SK-N-SH treated with all-trans-retinoic acid at 6 μM for 48 hours (cell line): ENCODE measurements at regions not wholly inside any gene's neighbourhood (a gene's known extent, or its start where the extent isn't known, plus 50 kb on each side); places are given as distances from the start of the nearest gene placed in this dataset.

Experiments used
- ATAC-seq: fragments of 200-7000 bp; cut with Tn5 transposase; 3 replicates; pipeline ENCODE4 v1.9.1; 2020; ENCODE audit warnings: mild to moderate bottlenecking, moderate library complexity
- ARNTL ChIP-seq: fragments of 450-650 bp; formaldehyde crosslinking; IDR thresholded peaks from 2 replicates; pipeline ENCODE4 v1.5.0; 2020; ENCODE audit warnings: low read depth, mild to moderate bottlenecking, moderate library complexity, borderline replicate concordance
- BACH2 ChIP-seq: fragments of 250-450 bp; sonication (Bioruptor Pico); IDR thresholded peaks from 2 replicates; pipeline ENCODE4 v1.9.0; 2021; ENCODE audit warnings: mild to moderate bottlenecking, borderline replicate concordance
- CSRNP3 ChIP-seq: fragments of 250-450 bp; sonication (Bioruptor Pico); IDR thresholded peaks from 2 replicates; pipeline ENCODE4 v1.5.1; 2021; ENCODE audit warnings: mild to moderate bottlenecking, moderate library complexity
- ESRRG ChIP-seq: fragments of 250-450 bp; sonication (Bioruptor Pico); IDR thresholded peaks from 2 replicates; pipeline ENCODE4 v1.6.1; 2021; ENCODE audit warnings: mild to moderate bottlenecking
- GLIS3 ChIP-seq: fragments of 250-450 bp; sonication (Bioruptor Pico); IDR thresholded peaks from 2 replicates; pipeline ENCODE4 v1.5.0; 2020; ENCODE audit warnings: mild to moderate bottlenecking, moderate library complexity
- ISL1 ChIP-seq: fragments of 250-450 bp; sonication (Bioruptor Pico); IDR thresholded peaks from 2 replicates; pipeline ENCODE4 v2.1.2; 2022; ENCODE audit warnings: mild to moderate bottlenecking, moderate library complexity
- OSR1 ChIP-seq: fragments of 250-450 bp; sonication (Bioruptor Pico); IDR thresholded peaks from 2 replicates; pipeline ENCODE4 v1.8.0; 2022; ENCODE audit warnings: moderate library complexity, mild to moderate bottlenecking, inconsistent platforms
- POU6F1 ChIP-seq: fragments of 250-450 bp; sonication (Bioruptor Pico); IDR thresholded peaks from 2 replicates; pipeline ENCODE4 v1.8.0; 2021; ENCODE audit warnings: low read depth, mild to moderate bottlenecking, moderate library complexity, borderline replicate concordance
- PPARA ChIP-seq: fragments of 250-450 bp; sonication (Bioruptor Pico); IDR thresholded peaks from 2 replicates; pipeline ENCODE4 v1.5.0; 2020; ENCODE audit warnings: mild to moderate bottlenecking, borderline replicate concordance
- RARB ChIP-seq: fragments of 250-450 bp; sonication (Bioruptor Pico); IDR thresholded peaks from 2 replicates; pipeline ENCODE4 v1.8.0; 2021; ENCODE audit warnings: mild to moderate bottlenecking, moderate library complexity
- SNAI2 ChIP-seq: fragments of 250-450 bp; sonication (Bioruptor Pico); IDR thresholded peaks from 2 replicates; pipeline ENCODE4 v1.5.0; 2020; ENCODE audit warnings: mild to moderate bottlenecking, moderate library complexity
- TCF4 ChIP-seq: fragments of 250-450 bp; sonication (Bioruptor Pico); IDR thresholded peaks from 2 replicates; pipeline ENCODE4 v1.8.0; 2021; ENCODE audit warnings: mild to moderate bottlenecking, moderate library complexity, borderline replicate concordance
- TOX ChIP-seq: fragments of 250-450 bp; sonication (Bioruptor Pico); IDR thresholded peaks from 2 replicates; pipeline ENCODE4 v1.8.0; 2021; ENCODE audit warnings: mild to moderate bottlenecking, moderate library complexity, borderline replicate concordance
- TSHZ2 ChIP-seq: fragments of 250-450 bp; sonication (Bioruptor Pico); IDR thresholded peaks from 2 replicates; pipeline ENCODE4 v1.5.0; 2020; ENCODE audit warnings: mild to moderate bottlenecking, moderate library complexity
- ZC3H10 ChIP-seq: fragments of 250-450 bp; sonication (Bioruptor Pico); IDR thresholded peaks from 2 replicates; pipeline ENCODE4 v1.5.1; 2021; ENCODE audit warnings: mild to moderate bottlenecking, moderate library complexity
- ZFP30 ChIP-seq: fragments of 450-650 bp; formaldehyde crosslinking; IDR thresholded peaks from 2 replicates; pipeline ENCODE4 v1.5.0; 2022; ENCODE audit warnings: mild to moderate bottlenecking, moderate library complexity
- ZNF565 ChIP-seq: fragments of 450-650 bp; formaldehyde crosslinking; conservative IDR thresholded peaks from 2 replicates; pipeline ENCODE4 v1.5.0; 2020; ENCODE audit warnings: low read depth, mild to moderate bottlenecking, moderate library complexity
- ZNF70 ChIP-seq: fragments of 450-650 bp; formaldehyde crosslinking; IDR thresholded peaks from 2 replicates; pipeline ENCODE4 v1.5.0; 2020; ENCODE audit warnings: mild to moderate bottlenecking, moderate library complexity
- TF ChIP-seq, protein P1 (sequence below): fragments of 250-450 bp; sonication (Bioruptor Pico); IDR thresholded peaks from 2 replicates; pipeline ENCODE4 v1.5.1; 2020; ENCODE audit warnings: low read depth, mild to moderate bottlenecking, moderate library complexity

GRCh38 chr14:28098856-28099255, 667.7 kb upstream of the FOXG1 start:
- no peak for ATAC-seq
- TF ChIP-seq, protein P1, sequence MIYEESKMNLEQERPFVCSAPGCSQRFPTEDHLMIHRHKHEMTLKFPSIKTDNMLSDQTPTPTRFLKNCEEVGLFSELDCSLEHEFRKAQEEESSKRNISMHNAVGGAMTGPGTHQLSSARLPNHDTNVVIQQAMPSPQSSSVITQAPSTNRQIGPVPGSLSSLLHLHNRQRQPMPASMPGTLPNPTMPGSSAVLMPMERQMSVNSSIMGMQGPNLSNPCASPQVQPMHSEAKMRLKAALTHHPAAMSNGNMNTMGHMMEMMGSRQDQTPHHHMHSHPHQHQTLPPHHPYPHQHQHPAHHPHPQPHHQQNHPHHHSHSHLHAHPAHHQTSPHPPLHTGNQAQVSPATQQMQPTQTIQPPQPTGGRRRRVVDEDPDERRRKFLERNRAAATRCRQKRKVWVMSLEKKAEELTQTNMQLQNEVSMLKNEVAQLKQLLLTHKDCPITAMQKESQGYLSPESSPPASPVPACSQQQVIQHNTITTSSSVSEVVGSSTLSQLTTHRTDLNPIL (CRISPR knock-in tag), result no peak
- TF ChIP-seq ZFP30 (CRISPR knock-in tag) (no peak), TCF4 (CRISPR knock-in tag) (peak; percentile 74; the same call in 1 of the 2 replicates), ZNF565 (CRISPR knock-in tag) (no peak), GLIS3 (CRISPR knock-in tag) (no peak)
- TF ChIP-seq, all 23 proteins: peak for 1

DNA sequence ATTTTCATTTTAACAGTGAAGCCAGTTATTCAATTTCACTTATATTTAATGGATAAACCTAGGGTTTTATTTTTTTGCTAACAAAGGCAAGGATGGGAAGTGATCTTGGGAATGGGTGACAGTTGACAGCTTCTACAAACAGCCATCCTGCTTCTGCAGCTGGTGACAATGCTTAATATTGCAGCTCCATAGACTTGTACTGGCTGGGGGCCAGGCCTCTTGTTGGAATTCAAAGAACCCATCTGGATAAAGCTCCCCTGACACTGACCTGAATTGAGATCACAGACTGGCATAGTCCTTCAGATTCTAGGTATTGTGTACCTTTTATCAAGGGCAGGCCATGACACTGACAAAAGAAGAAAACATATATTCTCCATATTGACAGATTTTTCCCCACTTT, 664.6 kb upstream of the FOXG1 start:
- ATAC-seq, result no peak
- TF ChIP-seq RARB (CRISPR knock-in tag), result no peak
- TF ChIP-seq ARNTL (CRISPR knock-in tag), result no peak
- TF ChIP-seq OSR1 (CRISPR knock-in tag), result no peak
- TF ChIP-seq CSRNP3 (CRISPR knock-in tag), result no peak
- TF ChIP-seq BACH2 (CRISPR knock-in tag), result no peak
- TF ChIP-seq, protein P1 (CRISPR knock-in tag), result no peak
- no peak for TF ChIP-seq ZNF565 (CRISPR knock-in tag)
- TF ChIP-seq PPARA (CRISPR knock-in tag), result no peak
- no peak for TF ChIP-seq ISL1 (CRISPR knock-in tag)
- TF ChIP-seq ZC3H10 (CRISPR knock-in tag), result no peak
- no peak for TF ChIP-seq SNAI2
- no peak for TF ChIP-seq TCF4 (CRISPR knock-in tag)
- no peak for TF ChIP-seq GLIS3 (CRISPR knock-in tag)
- TF ChIP-seq ZFP30 (CRISPR knock-in tag), result no peak
- TF ChIP-seq TSHZ2, result no peak
- TF ChIP-seq TOX (CRISPR knock-in tag), result no peak
- no peak for TF ChIP-seq ESRRG (CRISPR knock-in tag)
- no peak for TF ChIP-seq POU6F1 (CRISPR knock-in tag)

DNA sequence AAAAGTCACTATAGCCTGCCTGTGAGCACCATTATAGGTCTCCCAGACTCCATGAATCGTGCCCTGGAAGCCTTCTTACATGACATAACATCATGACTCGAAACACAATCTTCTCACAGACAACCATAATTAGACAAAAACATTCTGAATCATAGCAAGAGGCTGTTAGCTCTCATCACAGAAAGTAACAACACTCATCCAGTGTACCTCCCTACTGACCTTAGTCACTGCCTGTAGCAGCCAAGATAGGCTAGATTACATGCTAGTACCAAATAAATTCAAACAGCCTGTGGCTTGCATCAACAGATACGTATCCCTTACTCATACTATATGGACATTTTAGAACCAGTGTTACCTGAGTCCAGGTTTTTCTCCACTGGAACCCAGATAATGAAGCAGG, 663.8 kb upstream of the FOXG1 start:
- ATAC-seq, result no peak
- TF ChIP-seq ARNTL (CRISPR knock-in tag) (no peak), ZNF70 (CRISPR knock-in tag) (no peak), ISL1 (CRISPR knock-in tag) (no peak)

GRCh38 chr14:28113311-28113710, 653.3 kb upstream of the FOXG1 start:
- no peak for ATAC-seq
- TF ChIP-seq CSRNP3 (CRISPR knock-in tag) (no peak), ISL1 (CRISPR knock-in tag) (no peak), ZFP30 (CRISPR knock-in tag) (no peak), ZNF565 (CRISPR knock-in tag) (no peak), POU6F1 (CRISPR knock-in tag) (no peak), ZC3H10 (CRISPR knock-in tag) (no peak)
- TF ChIP-seq, all 23 proteins: peak for 0
